Heart left ventricle (tissue), 13 donors: ENCODE measurements at regions not wholly inside any gene's neighbourhood (a gene's known extent, or its start where the extent isn't known, plus 50 kb on each side); places are given as distances from the start of the nearest gene placed in this dataset.

Source experiments
- CTCF ChIP-seq, 12 donors: fragments of 200-600 bp; sonication (generic) in 4 of 12; IDR thresholded peaks; one replicate each; pipeline versions ENCODE4 v1.5.0 to v1.8.0; 2018 to 2022; ENCODE audit warnings: antibody characterized with exemption in 12 of 12, mild to moderate bottlenecking in 5 of 12
- POLR2A ChIP-seq, 2 donors: fragments of 450-650 bp; IDR thresholded peaks; one replicate each; pipeline ENCODE4 v1.6.1; 2017; ENCODE audit warnings: antibody characterized with exemption in 2 of 2, mild to moderate bottlenecking in 2 of 2, moderate library complexity in 2 of 2
- donor health status: ischemic (EF 13 %, LVEDD 7.1; RV severe dilation, severe dysfunction).
- donor health status: DM: no; HTN: yes; CAD: no.
- donor health status: DM: no; HTN: no; CAD: no.
- donor health status: ischemic (EF 25% LVEDD 6.9; RV normal size, moderate dysfunction).
- donor health status: ischemic (EF 25% LVEDD 5.7; RV mildly dilated, moderate dysfunction).
- donor health status: ischemic (EF 35%, LVEDD 5.7; RV mildly dilated, moderate dysfunction).
- donor health status: nonischemic (EF 11% LVEDD 7.7; RV severe dilation, severe dysfunction).
- donor health status: DM: yes; HTN: yes; CAD: no.
- donor health status: PGD.
- donor health status: ischemic (EF 29% LVEDD 5.4; RV normal size, mild dysfunction).
- donor health status: nonischemic (EF 23%, LVEDD 6.1; RV moderate dilation, normal function).

DNA sequence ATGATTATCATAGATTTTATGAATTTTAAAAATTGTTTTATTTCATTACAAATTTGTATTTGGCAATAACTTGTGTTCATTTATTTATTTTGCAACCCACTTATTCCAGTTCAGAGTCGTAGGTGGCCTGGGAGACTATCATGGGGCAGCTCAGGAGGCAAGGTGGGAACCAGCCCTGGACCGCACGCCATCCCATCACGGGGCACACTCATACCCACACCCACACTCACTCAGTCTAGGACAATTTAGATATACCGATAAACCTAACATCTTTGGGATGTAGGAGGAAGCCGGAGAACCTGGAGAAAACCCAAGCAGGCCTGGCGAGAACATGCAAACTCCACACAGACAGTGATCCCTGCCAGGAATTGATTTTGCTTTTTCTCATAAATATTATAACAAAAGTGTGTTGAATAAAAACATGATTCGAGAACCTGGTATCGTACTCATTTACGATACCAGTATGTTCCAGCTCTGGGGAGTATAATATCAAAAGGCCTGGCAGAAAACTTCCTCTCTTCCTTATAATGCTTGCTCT lies 205.3 kb downstream of the NFKBIZ start:
- no peak for TF ChIP-seq CTCF (IDR thresholded peaks at IDR 0.05)
- TF ChIP-seq POLR2A (IDR thresholded peaks at IDR 0.05) = no peak
